OCI-LY7 (cell line): ENCODE measurements at regions not wholly inside any gene's neighbourhood (a gene's known extent, or its start where the extent isn't known, plus 50 kb on each side); places are given as distances from the start of the nearest gene placed in this dataset.

Experiments used
- BruUV-seq: library from RNA; stranded (reverse); fragments of 400-500 nt; replicated peaks from 2 replicates; lab custom pipeline; 2021; lab: Mats Ljungman, UMichigan
- CTCF ChIA-PET: fragments of 300-600 bp; sonication (Branson Sonifier 250); formaldehyde crosslinking; loops from one replicate; lab custom pipeline; 2022; ENCODE audit warnings: antibody characterized with exemption; ENCODE audit not compliant: unreplicated experiment; lab: Charles Lee
- POLR2A ChIA-PET: fragments of 300-600 bp; sonication (Branson Sonifier 250); formaldehyde crosslinking; loops from one replicate; lab custom pipeline; 2022; ENCODE audit warnings: antibody characterized with exemption; lab: Charles Lee
- DNase-seq: peaks from one replicate; pipeline ENCODE4 v3.0.0-alpha.2; 2015; ENCODE audit warnings: low spot score
- H2AFZ ChIP-seq: fragments of 200-600 bp; sonication (generic), shearing (Covaris generic); 2 replicates; pipeline ENCODE4 v1.6.1; 2014; ENCODE audit warnings: mild to moderate bottlenecking, antibody characterized with exemption, low read length, moderate library complexity
- H3K27ac ChIP-seq: fragments of 200-600 bp; sonication (generic); 2 replicates; pipeline ENCODE4 v1.5.1; 2014; ENCODE audit warnings: mixed run types, low read depth, mild to moderate bottlenecking, moderate library complexity, low read length, inconsistent platforms; ENCODE audit not compliant: poor library complexity, severe bottlenecking
- H3K36me3 ChIP-seq: fragments of 200-600 bp; sonication (generic); 2 replicates; pipeline ENCODE4 v1.6.1; 2014; ENCODE audit warnings: mild to moderate bottlenecking, antibody characterized with exemption, low read length, moderate library complexity, mixed read lengths; ENCODE audit not compliant: insufficient read depth
- H3K4me1 ChIP-seq: fragments of 200-600 bp; sonication (generic); 2 replicates; pipeline ENCODE4 v1.5.1; 2014; ENCODE audit warnings: mild to moderate bottlenecking, low read length; ENCODE audit not compliant: insufficient read depth, poor library complexity, severe bottlenecking
- H3K4me2 ChIP-seq: fragments of 200-600 bp; sonication (generic); 2 replicates; pipeline ENCODE4 v1.6.1; 2014; ENCODE audit warnings: mild to moderate bottlenecking, low read length
- H3K4me3 ChIP-seq: fragments of 200-600 bp; sonication (generic); 2 replicates; pipeline ENCODE4 v1.5.1; 2014; ENCODE audit warnings: mild to moderate bottlenecking, low read depth, low read length; ENCODE audit not compliant: poor library complexity, severe bottlenecking
- H3K79me2 ChIP-seq: fragments of 200-600 bp; sonication (generic); 2 replicates; pipeline ENCODE4 v1.6.1; 2016; ENCODE audit warnings: low read depth, mild to moderate bottlenecking, low read length, moderate library complexity, mixed read lengths; ENCODE audit not compliant: insufficient read depth
- H3K9me2 ChIP-seq: fragments of 200-600 bp; sonication (generic); 2 replicates; pipeline ENCODE4 v1.6.1; 2016; ENCODE audit warnings: mild to moderate bottlenecking, low read length, mixed read lengths; ENCODE audit not compliant: insufficient read depth
- H3K9me3 ChIP-seq: fragments of 200-600 bp; sonication (generic); 2 replicates; pipeline ENCODE4 v1.6.1; 2014; ENCODE audit warnings: mild to moderate bottlenecking, mixed run types, low read length, mixed read lengths
- H4K20me1 ChIP-seq: fragments of 200-600 bp; sonication (generic); 2 replicates; pipeline ENCODE4 v1.6.1; 2014; ENCODE audit warnings: mild to moderate bottlenecking, antibody characterized with exemption, low read length, moderate library complexity, mixed read lengths; ENCODE audit not compliant: insufficient read depth
- CTCF ChIP-seq: fragments of 200-600 bp; sonication (generic); conservative IDR thresholded peaks from 2 replicates; pipeline ENCODE4 v1.5.1; 2014; ENCODE audit warnings: mild to moderate bottlenecking, antibody characterized with exemption, low read length, moderate library complexity, mixed read lengths
- EZH2phosphoT487 ChIP-seq: fragments of 200-600 bp; sonication (generic); IDR thresholded peaks from 2 replicates; pipeline ENCODE4 v1.6.1; 2018; ENCODE audit warnings: low read depth, borderline replicate concordance, mild to moderate bottlenecking, mixed run types, antibody characterized with exemption, low read length, moderate library complexity, mixed read lengths
- intact Hi-C: fragments of 100-400 bp; cut with micrococcal nuclease; formaldehyde crosslinking; loops from one replicate; pipeline ENCODE4 v1.10.0; 2022; ENCODE audit not compliant: unreplicated experiment

GRCh38 chr12:131250951-131251315, 297.2 kb downstream of the ADGRD1 start:
- H3K9me3 ChIP-seq, result no peaks in the 10 kb centered on the region
- POLR2A ChIA-PET, result no interaction called here
- BruUV-seq, result no TSS peak
- no peak overlapping the region for H3K4me3 ChIP-seq
- CTCF ChIA-PET, result no interaction called here
- no peak overlapping the region for H2AFZ ChIP-seq
- no peaks in the 10 kb centered on the region for H3K79me2 ChIP-seq
- DNase-seq, result no peak
- intact Hi-C loops, result no loop called here
- no peaks in the 10 kb centered on the region for H3K9me2 ChIP-seq
- no peaks in the 10 kb centered on the region for H4K20me1 ChIP-seq
- TF ChIP-seq EZH2phosphoT487, result no peak
- no peaks in the 10 kb centered on the region for H3K36me3 ChIP-seq
- no peaks in the 10 kb centered on the region for H3K4me1 ChIP-seq
- no peak overlapping the region for H3K27ac ChIP-seq
- H3K4me2 ChIP-seq, result no peak overlapping the region

- no peak for TF ChIP-seq EZH2phosphoT487
- TF ChIP-seq CTCF, result no peak
- Histone ChIP-seq H3K36me3 (no peaks in the 10 kb centered on the region), H3K9me3 (no peaks in the 10 kb centered on the region), H3K9me2 (no peaks in the 10 kb centered on the region), H3K4me2 (no peak overlapping the region), H3K4me1 (no peaks in the 10 kb centered on the region), H3K4me3 (no peak overlapping the region), H3K79me2 (no peaks in the 10 kb centered on the region), H2AFZ (no peak overlapping the region), H4K20me1 (no peaks in the 10 kb centered on the region), H3K27ac (no peak overlapping the region)
- intact Hi-C loops, result no loop called here
- POLR2A ChIA-PET, result interaction anchor here (0.6 kb wide), 1 partner anchor 12 kb away, joined by 3 read pairs; no protein-coding TSS in a partner anchor
- no peak for DNase-seq
- CTCF ChIA-PET, result no interaction called here
- no TSS peak for BruUV-seq
Observed at GRCh38 chr12:131251336-131252101, 297.8 kb downstream of the ADGRD1 start.

- Histone ChIP-seq H4K20me1 (no peaks in the 10 kb centered on the region), H3K9me3 (no peaks in the 10 kb centered on the region), H3K79me2 (no peaks in the 10 kb centered on the region), H2AFZ (no peak overlapping the region), H3K4me1 (no peaks in the 10 kb centered on the region), H3K27ac (no peak overlapping the region), H3K4me2 (no peak overlapping the region), H3K4me3 (no peak overlapping the region), H3K9me2 (no peaks in the 10 kb centered on the region), H3K36me3 (no peaks in the 10 kb centered on the region)
- TF ChIP-seq CTCF (no peak), EZH2phosphoT487 (no peak)
- ChIA-PET CTCF (no interaction called here), POLR2A (no interaction called here)
- DNase-seq, result no peak
- intact Hi-C loops, result no loop called here
- BruUV-seq, result no TSS peak
Observed at GRCh38 chr12:131253376-131254026, 299.8 kb downstream of the ADGRD1 start.
